ENCODE measurements at regions not wholly inside any gene's neighbourhood (a gene's known extent, or its start where the extent isn't known, plus 50 kb on each side); places are given as distances from the start of the nearest gene placed in this dataset.

DNA sequence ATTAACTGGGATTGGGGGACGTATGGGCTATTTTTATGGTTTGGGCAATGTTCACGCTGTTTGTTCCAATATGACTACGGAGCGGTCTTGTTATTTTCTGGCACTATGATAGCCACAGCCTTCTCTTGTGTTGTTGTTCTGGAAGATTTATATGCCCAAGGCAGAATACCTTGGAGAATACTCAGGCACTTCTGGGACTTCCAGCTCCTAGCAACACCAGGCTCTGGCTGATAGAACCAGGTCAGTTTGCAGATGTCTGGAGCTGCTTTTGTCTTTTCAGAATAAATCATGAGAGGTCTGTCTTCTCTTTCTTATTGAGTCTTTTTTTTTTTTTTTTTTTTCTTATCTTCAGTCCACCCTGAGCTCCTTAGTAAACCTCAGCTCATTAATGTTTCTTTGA is 262.5 kb downstream of the MED10 start:
- TF ChIP-seq, protein P1, sequence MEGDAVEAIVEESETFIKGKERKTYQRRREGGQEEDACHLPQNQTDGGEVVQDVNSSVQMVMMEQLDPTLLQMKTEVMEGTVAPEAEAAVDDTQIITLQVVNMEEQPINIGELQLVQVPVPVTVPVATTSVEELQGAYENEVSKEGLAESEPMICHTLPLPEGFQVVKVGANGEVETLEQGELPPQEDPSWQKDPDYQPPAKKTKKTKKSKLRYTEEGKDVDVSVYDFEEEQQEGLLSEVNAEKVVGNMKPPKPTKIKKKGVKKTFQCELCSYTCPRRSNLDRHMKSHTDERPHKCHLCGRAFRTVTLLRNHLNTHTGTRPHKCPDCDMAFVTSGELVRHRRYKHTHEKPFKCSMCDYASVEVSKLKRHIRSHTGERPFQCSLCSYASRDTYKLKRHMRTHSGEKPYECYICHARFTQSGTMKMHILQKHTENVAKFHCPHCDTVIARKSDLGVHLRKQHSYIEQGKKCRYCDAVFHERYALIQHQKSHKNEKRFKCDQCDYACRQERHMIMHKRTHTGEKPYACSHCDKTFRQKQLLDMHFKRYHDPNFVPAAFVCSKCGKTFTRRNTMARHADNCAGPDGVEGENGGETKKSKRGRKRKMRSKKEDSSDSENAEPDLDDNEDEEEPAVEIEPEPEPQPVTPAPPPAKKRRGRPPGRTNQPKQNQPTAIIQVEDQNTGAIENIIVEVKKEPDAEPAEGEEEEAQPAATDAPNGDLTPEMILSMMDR (IDR thresholded peaks at IDR 0.05; ENCODE audit: poor library complexity, severe bottlenecking): no peak
- TF ChIP-seq POLR2AphosphoS5 (IDR thresholded peaks at IDR 0.05): no peak
- TF ChIP-seq EZH2 (IDR thresholded peaks at IDR 0.05; ENCODE audit: borderline replicate concordance, insufficient read depth, low read length, poor library complexity, severe bottlenecking): no peak

All from neural cell (in vitro differentiated cells).